ENCODE measurements at regions not wholly inside any gene's neighbourhood (a gene's known extent, or its start where the extent isn't known, plus 50 kb on each side); places are given as distances from the start of the nearest gene placed in this dataset.

DNA sequence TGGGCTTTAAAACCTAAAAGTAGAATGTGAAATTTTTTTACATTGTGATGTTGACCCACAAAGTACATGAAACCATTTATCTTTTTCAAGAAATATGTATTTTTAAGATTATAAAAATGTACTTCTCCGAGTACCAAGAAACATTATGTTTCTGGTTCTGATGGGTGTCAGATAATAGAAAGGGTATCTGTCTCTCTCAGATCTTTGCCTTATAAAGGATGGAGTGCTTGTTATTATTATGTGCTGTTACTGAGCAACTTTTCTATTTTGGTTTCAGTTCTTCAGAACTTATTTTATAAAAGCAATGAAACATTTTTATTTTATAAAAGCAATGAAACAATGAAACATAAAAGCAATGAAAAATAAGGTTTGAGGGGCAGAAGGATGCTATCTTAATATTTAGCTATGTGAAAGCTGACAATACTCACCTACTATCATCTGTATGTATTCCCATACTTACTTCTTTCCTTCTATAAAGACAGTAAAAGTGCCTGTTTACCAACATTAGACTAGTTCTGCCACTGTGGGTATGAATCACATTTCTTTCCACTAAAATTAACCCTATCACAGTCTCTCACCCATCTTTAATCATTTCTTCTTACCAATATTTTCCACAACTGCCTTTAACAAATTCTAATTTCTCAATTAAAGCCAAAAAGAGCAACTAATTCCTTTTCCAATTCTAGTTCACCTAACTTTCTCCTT lies 540.7 kb upstream of the KCNMB2 start:
- WGBS: 89% methylated on average over 1 of the region's 1 CpG
- H3K36me3 ChIP-seq (ENCODE audit: control insufficient read depth in 4 of 4, insufficient read depth in 3 of 4, low read depth in 1 of 4, low read length in 3 of 4): no peaks in the 10 kb centered on the region

GRCh38 chr3:178001670-178002101 lies 534.5 kb upstream of the KCNMB2 start:
- Histone ChIP-seq H3K4me3 (ENCODE audit: low read depth in 1 of 3, low read length in 3 of 3) (no peak overlapping the region), H3K27me3 (ENCODE audit: control insufficient read depth in 4 of 4, insufficient read depth in 4 of 4, low read length in 3 of 4) (no peaks in the 10 kb centered on the region), H3K4me1 (ENCODE audit: control insufficient read depth in 4 of 4, insufficient read depth in 4 of 4, low read length in 3 of 4) (no peaks in the 10 kb centered on the region), H3K27ac (ENCODE audit: low read depth in 1 of 2, low read length in 2 of 2) (peak overlapping the region; percentile 28 to 54), H3K9ac (ENCODE audit: low read depth in 1 of 2, low read length in 2 of 2) (peak overlapping the region in 1 of 2 donors; percentile 2), H3K9me3 (ENCODE audit: control insufficient read depth in 4 of 4, low read length in 3 of 4) (peaks cover 0 to 2% (median 0%) of the 10 kb centered on the region in 4 donors), H3K36me3 (ENCODE audit: control insufficient read depth in 4 of 4, insufficient read depth in 3 of 4, low read depth in 1 of 4, low read length in 3 of 4) (peaks cover 0 to 5% (median 0%) of the 10 kb centered on the region in 4 donors)
- 89% methylated on average over 1 of the region's 1 CpG for WGBS
- no peak for DNase-seq (ENCODE audit: low spot score)
- TF ChIP-seq RXRA (IDR thresholded peaks at IDR 0.05) (no peak), SP1 (IDR thresholded peaks at IDR 0.05) (no peak), TAF1 (conservative IDR thresholded peaks at IDR 0.05) (no peak), NR2F2 (IDR thresholded peaks at IDR 0.05) (no peak), YY1 (IDR thresholded peaks at IDR 0.05) (no peak), EGR1 (IDR thresholded peaks at IDR 0.05; ENCODE audit: low read depth in 2 of 2) (no peak), GABPA (IDR thresholded peaks at IDR 0.05 in 1 of 2, conservative IDR thresholded peaks at IDR 0.05 in 1 of 2) (no peak), JUND (IDR thresholded peaks at IDR 0.05) (no peak), HNF4A (conservative IDR thresholded peaks at IDR 0.05) (no peak)
- TF ChIP-seq, protein P1, sequence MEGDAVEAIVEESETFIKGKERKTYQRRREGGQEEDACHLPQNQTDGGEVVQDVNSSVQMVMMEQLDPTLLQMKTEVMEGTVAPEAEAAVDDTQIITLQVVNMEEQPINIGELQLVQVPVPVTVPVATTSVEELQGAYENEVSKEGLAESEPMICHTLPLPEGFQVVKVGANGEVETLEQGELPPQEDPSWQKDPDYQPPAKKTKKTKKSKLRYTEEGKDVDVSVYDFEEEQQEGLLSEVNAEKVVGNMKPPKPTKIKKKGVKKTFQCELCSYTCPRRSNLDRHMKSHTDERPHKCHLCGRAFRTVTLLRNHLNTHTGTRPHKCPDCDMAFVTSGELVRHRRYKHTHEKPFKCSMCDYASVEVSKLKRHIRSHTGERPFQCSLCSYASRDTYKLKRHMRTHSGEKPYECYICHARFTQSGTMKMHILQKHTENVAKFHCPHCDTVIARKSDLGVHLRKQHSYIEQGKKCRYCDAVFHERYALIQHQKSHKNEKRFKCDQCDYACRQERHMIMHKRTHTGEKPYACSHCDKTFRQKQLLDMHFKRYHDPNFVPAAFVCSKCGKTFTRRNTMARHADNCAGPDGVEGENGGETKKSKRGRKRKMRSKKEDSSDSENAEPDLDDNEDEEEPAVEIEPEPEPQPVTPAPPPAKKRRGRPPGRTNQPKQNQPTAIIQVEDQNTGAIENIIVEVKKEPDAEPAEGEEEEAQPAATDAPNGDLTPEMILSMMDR (IDR thresholded peaks at IDR 0.05; ENCODE audit: low read depth, low read length, missing input control): no peak
- TF ChIP-seq, protein P2, sequence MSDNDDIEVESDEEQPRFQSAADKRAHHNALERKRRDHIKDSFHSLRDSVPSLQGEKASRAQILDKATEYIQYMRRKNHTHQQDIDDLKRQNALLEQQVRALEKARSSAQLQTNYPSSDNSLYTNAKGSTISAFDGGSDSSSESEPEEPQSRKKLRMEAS (IDR thresholded peaks at IDR 0.05): no peak
- TF ChIP-seq, protein P3, sequence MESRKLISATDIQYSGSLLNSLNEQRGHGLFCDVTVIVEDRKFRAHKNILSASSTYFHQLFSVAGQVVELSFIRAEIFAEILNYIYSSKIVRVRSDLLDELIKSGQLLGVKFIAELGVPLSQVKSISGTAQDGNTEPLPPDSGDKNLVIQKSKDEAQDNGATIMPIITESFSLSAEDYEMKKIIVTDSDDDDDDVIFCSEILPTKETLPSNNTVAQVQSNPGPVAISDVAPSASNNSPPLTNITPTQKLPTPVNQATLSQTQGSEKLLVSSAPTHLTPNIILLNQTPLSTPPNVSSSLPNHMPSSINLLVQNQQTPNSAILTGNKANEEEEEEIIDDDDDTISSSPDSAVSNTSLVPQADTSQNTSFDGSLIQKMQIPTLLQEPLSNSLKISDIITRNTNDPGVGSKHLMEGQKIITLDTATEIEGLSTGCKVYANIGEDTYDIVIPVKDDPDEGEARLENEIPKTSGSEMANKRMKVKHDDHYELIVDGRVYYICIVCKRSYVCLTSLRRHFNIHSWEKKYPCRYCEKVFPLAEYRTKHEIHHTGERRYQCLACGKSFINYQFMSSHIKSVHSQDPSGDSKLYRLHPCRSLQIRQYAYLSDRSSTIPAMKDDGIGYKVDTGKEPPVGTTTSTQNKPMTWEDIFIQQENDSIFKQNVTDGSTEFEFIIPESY (IDR thresholded peaks at IDR 0.05): no peak
- TF ChIP-seq, protein P4, sequence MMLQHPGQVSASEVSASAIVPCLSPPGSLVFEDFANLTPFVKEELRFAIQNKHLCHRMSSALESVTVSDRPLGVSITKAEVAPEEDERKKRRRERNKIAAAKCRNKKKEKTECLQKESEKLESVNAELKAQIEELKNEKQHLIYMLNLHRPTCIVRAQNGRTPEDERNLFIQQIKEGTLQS (IDR thresholded peaks at IDR 0.05): no peak

More for the DNA sequence above, 540.7 kb upstream of the KCNMB2 start:
- Histone ChIP-seq H3K9me3 (ENCODE audit: control insufficient read depth in 4 of 4, low read length in 3 of 4) (no peaks in the 10 kb centered on the region), H3K4me3 (ENCODE audit: low read depth in 1 of 3, low read length in 3 of 3) (no peak overlapping the region), H3K4me1 (ENCODE audit: control insufficient read depth in 4 of 4, insufficient read depth in 4 of 4, low read length in 3 of 4) (peaks cover 0 to 3% (median 0%) of the 10 kb centered on the region in 4 donors), H3K27ac (ENCODE audit: low read depth in 1 of 2, low read length in 2 of 2) (no peak overlapping the region), H3K27me3 (ENCODE audit: control insufficient read depth in 4 of 4, insufficient read depth in 4 of 4, low read length in 3 of 4) (no peaks in the 10 kb centered on the region), H3K9ac (ENCODE audit: low read depth in 1 of 2, low read length in 2 of 2) (no peak overlapping the region)
- no peak for DNase-seq (ENCODE audit: low spot score)
- no peak for TF ChIP-seq HNF4A (conservative IDR thresholded peaks at IDR 0.05)
- no peak for TF ChIP-seq SP1 (IDR thresholded peaks at IDR 0.05)
- TF ChIP-seq, protein P2 (IDR thresholded peaks at IDR 0.05): no peak
- no peak for TF ChIP-seq RAD21 (IDR thresholded peaks at IDR 0.05)
- TF ChIP-seq, protein P5, sequence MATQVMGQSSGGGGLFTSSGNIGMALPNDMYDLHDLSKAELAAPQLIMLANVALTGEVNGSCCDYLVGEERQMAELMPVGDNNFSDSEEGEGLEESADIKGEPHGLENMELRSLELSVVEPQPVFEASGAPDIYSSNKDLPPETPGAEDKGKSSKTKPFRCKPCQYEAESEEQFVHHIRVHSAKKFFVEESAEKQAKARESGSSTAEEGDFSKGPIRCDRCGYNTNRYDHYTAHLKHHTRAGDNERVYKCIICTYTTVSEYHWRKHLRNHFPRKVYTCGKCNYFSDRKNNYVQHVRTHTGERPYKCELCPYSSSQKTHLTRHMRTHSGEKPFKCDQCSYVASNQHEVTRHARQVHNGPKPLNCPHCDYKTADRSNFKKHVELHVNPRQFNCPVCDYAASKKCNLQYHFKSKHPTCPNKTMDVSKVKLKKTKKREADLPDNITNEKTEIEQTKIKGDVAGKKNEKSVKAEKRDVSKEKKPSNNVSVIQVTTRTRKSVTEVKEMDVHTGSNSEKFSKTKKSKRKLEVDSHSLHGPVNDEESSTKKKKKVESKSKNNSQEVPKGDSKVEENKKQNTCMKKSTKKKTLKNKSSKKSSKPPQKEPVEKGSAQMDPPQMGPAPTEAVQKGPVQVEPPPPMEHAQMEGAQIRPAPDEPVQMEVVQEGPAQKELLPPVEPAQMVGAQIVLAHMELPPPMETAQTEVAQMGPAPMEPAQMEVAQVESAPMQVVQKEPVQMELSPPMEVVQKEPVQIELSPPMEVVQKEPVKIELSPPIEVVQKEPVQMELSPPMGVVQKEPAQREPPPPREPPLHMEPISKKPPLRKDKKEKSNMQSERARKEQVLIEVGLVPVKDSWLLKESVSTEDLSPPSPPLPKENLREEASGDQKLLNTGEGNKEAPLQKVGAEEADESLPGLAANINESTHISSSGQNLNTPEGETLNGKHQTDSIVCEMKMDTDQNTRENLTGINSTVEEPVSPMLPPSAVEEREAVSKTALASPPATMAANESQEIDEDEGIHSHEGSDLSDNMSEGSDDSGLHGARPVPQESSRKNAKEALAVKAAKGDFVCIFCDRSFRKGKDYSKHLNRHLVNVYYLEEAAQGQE (IDR thresholded peaks at IDR 0.05): no peak
- no peak for TF ChIP-seq FOXA1 (IDR thresholded peaks at IDR 0.05)
- TF ChIP-seq, protein P4 (IDR thresholded peaks at IDR 0.05): no peak
- TF ChIP-seq, protein P3 (IDR thresholded peaks at IDR 0.05): no peak
- no peak for TF ChIP-seq GABPA (IDR thresholded peaks at IDR 0.05 in 1 of 2, conservative IDR thresholded peaks at IDR 0.05 in 1 of 2)
- no peak for TF ChIP-seq RXRA (IDR thresholded peaks at IDR 0.05)
- no peak for TF ChIP-seq TAF1 (conservative IDR thresholded peaks at IDR 0.05)
